ENCODE measurements at regions not wholly inside any gene's neighbourhood (a gene's known extent, or its start where the extent isn't known, plus 50 kb on each side); places are given as distances from the start of the nearest gene placed in this dataset.

DNA sequence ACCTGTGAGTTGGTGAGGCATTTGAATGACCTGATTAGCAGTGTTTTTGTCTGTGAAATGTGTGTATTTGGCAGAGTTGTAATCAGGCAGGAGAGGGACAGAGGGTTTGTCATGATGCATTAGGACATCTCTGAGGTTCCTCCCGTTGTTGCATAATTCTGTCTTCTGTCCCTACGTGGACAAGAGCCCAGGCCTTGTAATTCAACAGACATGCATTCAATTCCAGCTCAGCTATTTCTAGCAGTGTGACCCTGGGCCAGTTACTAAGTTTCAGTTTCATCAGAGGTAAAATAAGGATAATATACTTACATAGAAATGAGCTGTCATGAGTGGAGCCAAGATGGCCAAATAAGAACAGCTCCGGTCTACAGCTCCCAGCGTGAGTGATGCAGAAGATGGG, 208.6 kb downstream of the SLC38A4 start:
- Histone ChIP-seq H3K79me2 (replicated peaks; ENCODE audit: insufficient read depth, low read length) (no peaks in the 10 kb centered on the region), H3K4me2 (ENCODE audit: low read length) (no peak overlapping the region), H3K4me3 (ENCODE audit: low read length) (no peak overlapping the region), H3K27me3 (ENCODE audit: insufficient read depth, low read depth, low read length) (no peaks in the 10 kb centered on the region), H3K9me2 (ENCODE audit: insufficient read depth, low read length) (no peaks in the 10 kb centered on the region), H4K20me1 (ENCODE audit: insufficient read depth) (no peaks in the 10 kb centered on the region), H3K36me3 (ENCODE audit: insufficient read depth, low read length) (no peaks in the 10 kb centered on the region), H3K27ac (ENCODE audit: low read length) (no peak overlapping the region), H2AFZ (ENCODE audit: low read depth, low read length) (no peak overlapping the region), H3K9me3 (ENCODE audit: low read length) (no peaks in the 10 kb centered on the region), H3K9ac (ENCODE audit: low read length) (no peak overlapping the region), H3F3A (ENCODE audit: insufficient read depth, low read length, poor library complexity, severe bottlenecking) (no peaks in the 10 kb centered on the region)
- TF ChIP-seq POLR2AphosphoS5 (IDR thresholded peaks at IDR 0.05) (no peak), TAF1 (IDR thresholded peaks at IDR 0.05; ENCODE audit: low read depth) (no peak), EP300 (conservative IDR thresholded peaks at IDR 0.05; ENCODE audit: poor library complexity, severe bottlenecking) (no peak), MXI1 (conservative IDR thresholded peaks at IDR 0.05; ENCODE audit: poor library complexity, severe bottlenecking) (no peak), RAD21 (conservative IDR thresholded peaks at IDR 0.05) (no peak), EZH2 (IDR thresholded peaks at IDR 0.05; ENCODE audit: borderline replicate concordance, insufficient read depth, low read length, poor library complexity, severe bottlenecking) (no peak), SMC3 (conservative IDR thresholded peaks at IDR 0.05; ENCODE audit: poor library complexity) (no peak)
- TF ChIP-seq, protein P1, sequence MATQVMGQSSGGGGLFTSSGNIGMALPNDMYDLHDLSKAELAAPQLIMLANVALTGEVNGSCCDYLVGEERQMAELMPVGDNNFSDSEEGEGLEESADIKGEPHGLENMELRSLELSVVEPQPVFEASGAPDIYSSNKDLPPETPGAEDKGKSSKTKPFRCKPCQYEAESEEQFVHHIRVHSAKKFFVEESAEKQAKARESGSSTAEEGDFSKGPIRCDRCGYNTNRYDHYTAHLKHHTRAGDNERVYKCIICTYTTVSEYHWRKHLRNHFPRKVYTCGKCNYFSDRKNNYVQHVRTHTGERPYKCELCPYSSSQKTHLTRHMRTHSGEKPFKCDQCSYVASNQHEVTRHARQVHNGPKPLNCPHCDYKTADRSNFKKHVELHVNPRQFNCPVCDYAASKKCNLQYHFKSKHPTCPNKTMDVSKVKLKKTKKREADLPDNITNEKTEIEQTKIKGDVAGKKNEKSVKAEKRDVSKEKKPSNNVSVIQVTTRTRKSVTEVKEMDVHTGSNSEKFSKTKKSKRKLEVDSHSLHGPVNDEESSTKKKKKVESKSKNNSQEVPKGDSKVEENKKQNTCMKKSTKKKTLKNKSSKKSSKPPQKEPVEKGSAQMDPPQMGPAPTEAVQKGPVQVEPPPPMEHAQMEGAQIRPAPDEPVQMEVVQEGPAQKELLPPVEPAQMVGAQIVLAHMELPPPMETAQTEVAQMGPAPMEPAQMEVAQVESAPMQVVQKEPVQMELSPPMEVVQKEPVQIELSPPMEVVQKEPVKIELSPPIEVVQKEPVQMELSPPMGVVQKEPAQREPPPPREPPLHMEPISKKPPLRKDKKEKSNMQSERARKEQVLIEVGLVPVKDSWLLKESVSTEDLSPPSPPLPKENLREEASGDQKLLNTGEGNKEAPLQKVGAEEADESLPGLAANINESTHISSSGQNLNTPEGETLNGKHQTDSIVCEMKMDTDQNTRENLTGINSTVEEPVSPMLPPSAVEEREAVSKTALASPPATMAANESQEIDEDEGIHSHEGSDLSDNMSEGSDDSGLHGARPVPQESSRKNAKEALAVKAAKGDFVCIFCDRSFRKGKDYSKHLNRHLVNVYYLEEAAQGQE (IDR thresholded peaks at IDR 0.05; ENCODE audit: borderline replicate concordance) = no peak
- TF ChIP-seq, protein P2, sequence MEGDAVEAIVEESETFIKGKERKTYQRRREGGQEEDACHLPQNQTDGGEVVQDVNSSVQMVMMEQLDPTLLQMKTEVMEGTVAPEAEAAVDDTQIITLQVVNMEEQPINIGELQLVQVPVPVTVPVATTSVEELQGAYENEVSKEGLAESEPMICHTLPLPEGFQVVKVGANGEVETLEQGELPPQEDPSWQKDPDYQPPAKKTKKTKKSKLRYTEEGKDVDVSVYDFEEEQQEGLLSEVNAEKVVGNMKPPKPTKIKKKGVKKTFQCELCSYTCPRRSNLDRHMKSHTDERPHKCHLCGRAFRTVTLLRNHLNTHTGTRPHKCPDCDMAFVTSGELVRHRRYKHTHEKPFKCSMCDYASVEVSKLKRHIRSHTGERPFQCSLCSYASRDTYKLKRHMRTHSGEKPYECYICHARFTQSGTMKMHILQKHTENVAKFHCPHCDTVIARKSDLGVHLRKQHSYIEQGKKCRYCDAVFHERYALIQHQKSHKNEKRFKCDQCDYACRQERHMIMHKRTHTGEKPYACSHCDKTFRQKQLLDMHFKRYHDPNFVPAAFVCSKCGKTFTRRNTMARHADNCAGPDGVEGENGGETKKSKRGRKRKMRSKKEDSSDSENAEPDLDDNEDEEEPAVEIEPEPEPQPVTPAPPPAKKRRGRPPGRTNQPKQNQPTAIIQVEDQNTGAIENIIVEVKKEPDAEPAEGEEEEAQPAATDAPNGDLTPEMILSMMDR (IDR thresholded peaks at IDR 0.05; ENCODE audit: poor library complexity, severe bottlenecking) = no peak

DNA sequence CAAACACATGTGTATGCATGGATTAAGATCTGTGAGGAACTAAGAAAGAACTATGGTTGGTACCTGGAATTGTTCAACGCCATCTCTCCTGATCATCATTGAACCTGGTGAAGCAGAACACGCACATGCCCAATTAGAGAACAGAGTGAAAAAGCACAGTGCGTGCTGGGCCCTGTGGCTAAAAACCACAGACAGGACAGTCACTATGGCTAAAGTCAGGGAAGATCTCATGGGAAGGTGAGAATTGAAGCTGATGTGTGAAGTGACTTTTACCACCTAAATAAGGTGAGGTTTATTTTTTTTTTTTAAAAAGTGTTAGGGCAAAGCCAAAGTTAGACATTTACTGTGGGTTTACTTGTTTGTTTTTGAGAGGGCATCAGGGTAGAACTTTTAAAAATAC, 215.0 kb downstream of the SLC38A4 start:
- Histone ChIP-seq H3K4me3 (ENCODE audit: low read length) (no peak overlapping the region), H3K9me2 (ENCODE audit: insufficient read depth, low read length) (no peaks in the 10 kb centered on the region), H4K20me1 (ENCODE audit: insufficient read depth) (no peaks in the 10 kb centered on the region), H3F3A (ENCODE audit: insufficient read depth, low read length, poor library complexity, severe bottlenecking) (no peaks in the 10 kb centered on the region), H3K27me3 (ENCODE audit: insufficient read depth, low read depth, low read length) (no peaks in the 10 kb centered on the region), H3K79me2 (replicated peaks; ENCODE audit: insufficient read depth, low read length) (no peaks in the 10 kb centered on the region), H3K9me3 (ENCODE audit: low read length) (no peaks in the 10 kb centered on the region), H2AFZ (ENCODE audit: low read depth, low read length) (no peak overlapping the region), H3K4me2 (ENCODE audit: low read length) (no peak overlapping the region), H3K36me3 (ENCODE audit: insufficient read depth, low read length) (no peaks in the 10 kb centered on the region), H3K27ac (ENCODE audit: low read length) (no peak overlapping the region), H3K9ac (ENCODE audit: low read length) (no peak overlapping the region)
- TF ChIP-seq POLR2AphosphoS5 (IDR thresholded peaks at IDR 0.05) = no peak
- TF ChIP-seq, protein P1 (IDR thresholded peaks at IDR 0.05; ENCODE audit: borderline replicate concordance) = no peak
- no peak for TF ChIP-seq RAD21 (conservative IDR thresholded peaks at IDR 0.05)
- no peak for TF ChIP-seq MXI1 (conservative IDR thresholded peaks at IDR 0.05; ENCODE audit: poor library complexity, severe bottlenecking)
- no peak for TF ChIP-seq TAF1 (IDR thresholded peaks at IDR 0.05; ENCODE audit: low read depth)
- no peak for TF ChIP-seq EP300 (conservative IDR thresholded peaks at IDR 0.05; ENCODE audit: poor library complexity, severe bottlenecking)
- TF ChIP-seq, protein P2 (IDR thresholded peaks at IDR 0.05; ENCODE audit: poor library complexity, severe bottlenecking) = no peak
- TF ChIP-seq SMC3 (conservative IDR thresholded peaks at IDR 0.05; ENCODE audit: poor library complexity) = no peak
- no peak for TF ChIP-seq EZH2 (IDR thresholded peaks at IDR 0.05; ENCODE audit: borderline replicate concordance, insufficient read depth, low read length, poor library complexity, severe bottlenecking)
